HG02885 (cell line): ENCODE measurements at regions not wholly inside any gene's neighbourhood (a gene's known extent, or its start where the extent isn't known, plus 50 kb on each side); places are given as distances from the start of the nearest gene placed in this dataset.

Source experiments
- ATAC-seq: cut with Tn5 transposase; IDR thresholded peaks from one replicate; pipeline ENCODE4 v1.9.1; 2021; ENCODE audit warnings: mild to moderate bottlenecking; ENCODE audit not compliant: unreplicated experiment, poor library complexity

DNA sequence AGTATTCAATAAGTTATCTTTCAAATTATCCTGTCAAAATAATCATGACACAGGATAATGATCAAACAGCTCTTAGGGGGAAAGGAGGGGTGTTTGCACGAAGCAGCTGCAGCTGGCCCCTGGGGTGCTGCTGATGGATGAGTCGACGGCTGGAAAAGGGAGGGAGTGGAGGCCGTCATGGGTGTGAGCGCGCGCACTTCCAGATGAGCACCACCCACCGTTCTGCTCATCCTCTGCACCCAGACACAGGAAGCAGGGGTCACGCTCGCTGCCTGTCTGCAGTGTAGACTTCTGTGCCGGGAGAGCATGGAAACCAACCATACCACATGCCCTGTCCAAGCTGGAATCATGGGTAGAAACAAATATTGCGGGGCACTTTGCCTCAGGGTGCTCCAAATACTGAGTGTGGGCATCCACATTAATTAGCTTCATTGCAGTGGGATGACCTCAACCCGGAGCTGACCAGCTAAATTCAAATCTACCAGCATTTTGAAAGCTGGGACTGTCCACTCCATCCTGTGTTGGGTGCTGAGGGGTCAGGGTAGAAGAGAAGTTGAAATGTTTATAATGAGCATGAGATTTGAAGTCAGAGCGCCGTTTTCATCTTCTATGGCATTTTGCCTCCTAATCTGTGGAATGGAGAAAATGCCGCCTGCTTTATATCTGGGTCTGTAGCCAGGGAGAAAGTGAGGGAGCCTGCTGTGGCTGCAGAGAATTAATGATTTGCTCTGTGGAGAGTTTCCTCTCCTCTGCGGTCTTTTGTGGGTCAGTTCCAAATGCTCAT lies 802.4 kb downstream of the TBC1D22A start:
- no peak for ATAC-seq

DNA sequence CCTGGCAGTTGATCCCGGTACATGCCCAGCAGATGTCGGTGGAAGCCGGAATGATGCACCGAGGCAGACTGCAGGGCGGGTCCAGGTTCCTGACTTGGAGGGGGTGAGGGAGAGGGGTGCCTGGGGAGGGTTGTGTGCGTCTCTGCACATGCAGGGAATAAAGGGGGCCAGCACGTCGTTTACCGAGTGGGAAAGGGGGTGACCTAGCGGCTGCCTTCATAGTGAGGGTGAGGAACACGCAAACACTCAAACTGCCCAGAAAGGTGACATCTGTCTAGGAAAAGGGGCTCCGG lies 801.7 kb downstream of the TBC1D22A start:
- ATAC-seq = no peak

DNA sequence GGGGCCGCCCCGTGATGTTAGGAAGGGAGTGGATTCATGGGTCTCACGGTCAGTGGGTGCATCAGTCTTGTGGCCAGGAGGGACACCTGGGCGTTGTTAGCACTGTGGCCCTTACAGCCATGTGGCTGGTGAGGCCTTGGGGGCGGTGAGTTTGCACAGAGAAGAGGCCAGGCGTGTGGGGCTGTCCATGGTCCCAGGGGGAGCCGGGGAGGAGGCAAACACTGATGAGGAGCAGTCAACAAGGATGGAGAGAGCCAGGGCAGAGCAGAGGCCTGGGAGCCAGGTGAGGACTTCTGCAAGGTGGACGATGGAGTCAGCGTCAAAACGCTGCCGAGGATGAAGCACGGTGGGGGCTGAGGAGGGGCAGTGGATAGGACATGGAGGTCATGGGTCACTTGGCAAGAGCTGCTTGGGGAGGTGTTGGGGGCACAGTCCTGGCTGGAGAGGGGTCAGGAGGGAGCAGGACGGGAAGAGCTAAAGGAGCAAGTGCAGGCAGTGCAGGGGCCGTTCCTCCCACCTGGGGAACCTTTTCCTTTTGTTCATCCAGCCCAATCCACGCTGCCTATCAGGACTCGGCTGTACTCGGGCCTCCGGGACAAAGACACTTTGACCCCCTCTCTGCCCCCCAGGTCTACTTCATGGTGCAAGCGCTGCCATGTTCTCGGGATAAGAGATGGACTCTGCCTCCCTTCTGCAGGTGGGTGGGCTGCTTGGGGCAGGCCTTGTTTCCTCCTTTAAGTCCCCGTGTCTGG lies 801.1 kb downstream of the TBC1D22A start:
- ATAC-seq = no peak

DNA sequence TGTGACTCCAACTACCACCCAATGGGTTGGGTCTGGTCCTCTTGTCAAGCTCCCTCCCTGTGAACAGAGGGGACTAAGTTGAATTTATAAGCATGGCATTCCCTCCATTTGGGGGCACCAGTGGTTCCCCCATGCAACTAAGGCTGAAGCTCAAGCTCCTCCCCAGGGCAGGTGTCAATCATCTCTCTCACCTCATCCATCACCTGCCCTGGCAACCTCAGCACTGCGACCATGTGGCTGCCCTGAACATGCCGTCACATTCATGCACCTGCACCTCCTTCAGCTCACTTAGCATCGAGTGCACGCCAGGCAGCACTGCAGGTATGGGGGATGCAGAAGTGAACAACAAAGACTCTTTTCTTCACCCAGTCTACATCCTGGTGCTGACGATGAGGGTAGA lies 799.3 kb downstream of the TBC1D22A start:
- ATAC-seq = no peak

DNA sequence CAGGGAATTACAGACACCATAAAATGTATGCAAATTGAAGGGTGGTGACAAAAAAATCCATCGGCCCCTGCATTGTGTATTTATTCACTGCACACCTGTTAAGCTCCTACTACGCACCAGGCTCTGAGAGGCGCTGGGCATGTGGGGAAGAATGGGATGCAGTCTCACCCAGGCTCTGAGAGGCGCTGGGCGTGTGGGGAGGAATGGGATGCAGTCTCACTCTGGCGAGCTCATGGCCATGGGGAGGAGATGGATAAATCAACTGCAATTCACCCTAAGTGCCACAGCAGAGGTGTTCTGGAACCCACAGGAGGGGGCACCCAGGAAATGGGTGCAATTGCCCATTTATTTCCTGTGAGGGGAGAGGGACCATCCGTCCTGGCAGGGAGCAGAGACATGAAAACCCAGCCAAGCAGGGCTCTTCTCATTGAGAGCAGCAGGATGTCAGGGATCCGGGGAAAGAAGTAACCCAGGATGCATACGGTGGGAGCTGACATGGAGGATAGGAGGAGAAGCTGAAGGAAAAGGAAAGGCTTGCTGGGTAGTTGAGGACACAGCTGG lies 798.7 kb downstream of the TBC1D22A start:
- ATAC-seq = no peak

DNA sequence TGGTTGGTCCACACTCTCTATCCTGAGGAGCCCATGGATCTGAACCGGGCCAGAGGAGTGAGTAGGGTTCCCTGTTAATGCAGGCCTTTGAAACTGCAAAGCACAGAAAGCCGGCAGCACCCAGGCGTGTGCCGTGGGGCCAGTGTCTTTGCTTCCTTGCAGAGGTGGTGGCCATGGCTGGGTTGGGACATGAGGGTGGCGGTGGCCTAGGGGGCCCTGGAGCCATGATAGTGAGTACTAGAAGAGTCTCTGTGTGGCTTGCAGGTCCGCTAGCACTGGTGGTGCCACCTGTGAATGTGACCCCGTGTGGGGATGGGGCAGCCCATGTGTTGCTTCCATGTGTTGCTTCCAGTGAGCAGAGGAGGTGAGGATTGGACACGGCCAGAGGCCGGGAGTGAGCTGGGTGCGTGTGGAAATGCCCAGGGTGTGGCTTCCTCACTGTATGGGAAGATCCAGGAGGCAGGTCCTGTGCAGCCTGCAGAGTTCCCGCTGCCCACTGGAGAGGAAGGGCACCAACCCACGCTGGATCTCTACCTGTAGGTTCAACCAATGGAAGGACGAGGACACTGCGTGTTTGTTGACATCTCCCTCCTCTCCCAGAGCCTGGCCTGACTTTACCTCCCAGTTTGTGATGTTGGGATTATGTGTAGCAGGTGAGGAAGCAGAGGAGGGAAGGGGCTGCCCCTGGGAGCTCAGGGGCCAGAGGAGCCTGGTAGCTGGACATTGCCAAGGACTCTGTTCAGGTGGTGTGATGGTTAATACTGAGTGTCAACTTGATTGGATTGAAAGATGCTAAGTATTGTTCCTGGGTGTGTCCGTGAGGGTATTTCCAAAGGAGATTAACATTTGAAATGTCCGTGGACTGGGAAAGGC lies 796.6 kb downstream of the TBC1D22A start:
- no peak for ATAC-seq

DNA sequence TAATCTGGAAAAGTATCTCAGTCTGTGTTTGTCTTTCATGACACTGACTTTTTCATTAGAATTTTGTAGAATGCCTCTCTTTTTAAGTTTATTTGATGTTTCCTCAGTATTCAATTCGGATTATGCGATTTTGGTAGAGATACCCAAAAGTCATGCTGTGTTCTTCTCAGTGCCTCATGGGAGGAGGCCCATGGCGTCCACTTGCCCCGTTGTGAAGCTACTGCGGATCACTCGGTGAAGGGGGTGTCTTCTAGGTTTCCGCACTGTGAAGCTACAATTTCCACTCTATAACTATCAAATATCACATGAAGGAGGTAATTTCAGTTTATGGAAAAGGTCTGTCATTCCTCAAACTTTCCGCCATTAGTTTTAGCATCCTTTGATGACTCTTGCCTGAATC lies 794.0 kb downstream of the TBC1D22A start:
- ATAC-seq = no peak

DNA sequence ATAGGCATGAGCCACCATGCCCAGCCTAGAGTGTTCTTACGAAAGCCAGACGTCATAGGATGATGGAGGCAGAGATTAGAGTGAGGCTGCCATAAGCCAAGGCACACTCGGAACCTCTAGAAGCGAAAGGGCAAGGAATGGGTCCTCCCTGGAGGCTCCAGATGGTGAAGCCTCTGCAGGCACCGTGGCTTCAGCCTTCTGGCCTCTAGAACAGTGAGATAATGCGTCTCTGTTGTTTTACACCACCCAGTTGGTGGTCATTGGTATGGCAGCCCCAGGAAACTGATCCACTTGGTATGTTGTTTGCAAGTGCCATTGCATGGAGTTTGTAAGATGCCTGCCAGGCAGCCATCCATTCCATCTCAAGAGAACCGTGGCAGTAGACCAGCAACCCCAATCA lies 791.0 kb downstream of the TBC1D22A start:
- ATAC-seq = no peak

DNA sequence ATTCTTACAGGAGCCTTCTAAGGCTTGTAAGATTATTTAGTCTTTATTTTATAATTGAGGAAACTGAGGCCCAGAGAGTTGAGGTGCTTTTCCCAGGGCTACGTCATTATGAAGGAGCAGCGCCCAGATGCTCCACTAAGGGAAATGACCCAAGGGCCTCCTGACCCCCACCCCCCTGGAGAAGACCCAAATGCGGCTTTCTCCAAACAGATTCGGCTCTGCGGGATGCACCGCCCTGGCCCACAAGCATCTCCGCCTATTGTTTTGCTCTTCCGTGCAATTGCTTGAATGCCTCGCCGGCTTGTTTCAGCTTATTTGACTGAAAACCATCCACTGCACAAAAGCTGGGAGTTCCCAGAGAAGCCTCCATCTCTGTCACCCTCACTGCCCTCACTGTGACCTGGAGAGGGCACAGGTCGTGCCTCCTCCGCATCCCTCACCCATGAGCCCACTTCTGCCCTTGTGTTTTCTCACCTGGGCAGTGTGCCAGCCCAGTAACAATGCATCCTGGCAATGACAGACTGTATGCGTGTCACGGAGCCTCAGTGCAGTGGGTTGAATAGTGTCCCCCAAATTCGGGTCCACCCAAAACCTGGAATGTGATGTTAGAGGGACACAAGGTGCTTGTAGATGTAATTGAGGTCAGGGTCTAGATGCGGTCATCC lies 790.2 kb downstream of the TBC1D22A start:
- no peak for ATAC-seq

DNA sequence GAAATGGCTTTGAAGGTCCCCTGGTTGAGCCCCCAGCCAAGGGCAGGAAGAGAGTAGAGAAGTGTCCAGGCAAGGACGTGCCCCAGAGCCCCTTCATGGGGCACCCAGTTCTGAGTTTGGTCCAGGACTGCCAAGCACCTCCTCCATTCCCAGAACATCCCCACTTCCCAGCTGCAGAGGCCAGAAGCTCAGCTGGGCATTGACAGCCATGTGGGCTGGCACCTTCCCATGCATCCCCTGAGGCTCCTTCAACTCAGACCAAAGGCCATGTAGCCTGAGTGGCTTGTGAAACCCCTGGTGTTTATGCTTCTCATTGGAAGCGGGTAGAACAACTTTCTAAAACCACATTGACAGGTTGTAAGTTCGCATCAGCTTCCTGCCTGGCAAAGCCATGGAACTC lies 789.6 kb downstream of the TBC1D22A start:
- ATAC-seq = no peak

DNA sequence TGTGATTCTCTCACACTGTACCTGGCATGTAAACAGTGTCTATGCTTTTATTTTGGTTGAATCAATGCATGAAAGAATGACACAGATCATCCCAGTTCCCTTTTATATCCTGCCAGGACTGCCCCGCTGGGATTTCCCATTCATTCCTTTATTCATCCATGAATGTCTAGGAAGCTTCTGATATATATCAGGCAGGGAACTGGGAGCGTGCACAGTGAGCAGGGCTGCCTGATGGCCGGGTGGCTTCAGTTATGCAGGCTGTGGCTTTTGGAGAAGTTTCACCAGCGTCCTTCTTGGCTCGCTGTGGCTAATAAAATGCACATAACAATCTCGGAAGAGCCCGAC lies 789.0 kb downstream of the TBC1D22A start:
- ATAC-seq = no peak

DNA sequence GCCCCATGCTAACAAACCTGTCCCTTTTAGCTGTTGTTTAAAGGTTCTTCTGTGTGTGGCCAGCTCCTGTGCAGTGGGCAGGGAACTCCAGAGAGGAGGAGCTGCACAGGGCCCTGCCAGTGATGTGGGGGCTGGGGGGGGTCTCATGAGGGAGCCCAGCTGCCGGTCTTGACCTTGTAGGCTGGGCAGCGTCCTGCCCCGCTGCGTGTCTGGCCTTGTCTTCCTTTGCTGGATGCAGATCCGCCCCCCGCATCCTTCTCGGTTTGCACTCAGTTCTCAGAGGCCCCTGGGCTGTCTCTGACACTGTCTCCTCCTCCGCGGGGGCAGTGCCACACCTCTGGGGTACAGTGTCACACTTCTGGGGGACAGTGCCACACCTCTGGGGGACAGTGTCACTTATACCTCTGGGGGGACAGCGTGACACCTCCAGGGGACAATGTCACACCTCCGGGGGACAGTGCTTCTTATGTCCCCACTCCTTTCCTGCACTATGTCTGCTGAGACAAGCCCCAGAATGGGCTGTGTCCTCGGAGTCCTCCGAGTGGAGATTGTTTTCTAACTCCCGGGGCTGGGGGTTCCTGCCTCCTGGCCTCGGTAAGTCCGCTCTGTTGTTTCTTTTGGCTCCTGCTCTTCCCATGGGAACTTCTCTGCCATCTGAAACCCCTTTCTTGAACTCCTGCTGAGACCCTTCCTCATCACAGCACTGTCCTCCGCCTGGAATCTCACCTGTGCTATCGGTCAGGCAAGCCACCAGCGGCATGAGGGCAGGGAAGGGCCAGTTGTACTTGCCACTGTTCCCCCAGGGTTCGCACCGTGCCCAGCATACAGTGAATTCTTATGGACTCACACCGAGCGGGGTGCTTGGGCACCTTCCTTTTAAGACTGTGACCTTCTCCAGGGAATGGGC lies 788.3 kb downstream of the TBC1D22A start:
- ATAC-seq = no peak

DNA sequence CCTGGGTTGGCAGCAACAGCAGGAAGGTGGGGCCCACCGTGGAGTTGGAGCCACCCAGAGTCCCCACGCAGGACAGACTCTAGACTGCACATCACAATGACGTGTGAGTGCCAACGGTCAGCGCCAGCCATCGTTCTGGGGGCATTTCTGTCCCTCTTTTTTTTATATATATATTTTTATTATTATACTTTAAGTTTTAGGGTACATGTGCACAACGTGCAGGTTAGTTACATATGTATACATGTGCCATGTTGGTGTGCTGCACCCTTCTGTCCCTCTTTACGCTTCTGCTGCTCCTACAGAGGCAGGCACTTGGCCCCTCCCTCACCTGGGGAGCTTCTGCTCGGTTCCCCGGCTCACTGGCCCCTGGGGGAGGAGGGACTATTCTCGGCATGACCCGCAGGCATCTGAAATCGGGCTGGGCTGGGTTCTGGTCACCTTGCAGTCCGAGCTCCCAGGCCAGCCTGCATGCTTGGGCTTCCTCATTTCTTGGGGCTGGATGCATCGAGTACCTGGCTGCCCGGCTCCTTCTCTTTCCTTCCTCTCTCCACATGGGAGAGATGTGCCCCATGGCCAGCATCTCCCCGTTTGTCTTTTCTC lies 787.4 kb downstream of the TBC1D22A start:
- ATAC-seq = no peak

DNA sequence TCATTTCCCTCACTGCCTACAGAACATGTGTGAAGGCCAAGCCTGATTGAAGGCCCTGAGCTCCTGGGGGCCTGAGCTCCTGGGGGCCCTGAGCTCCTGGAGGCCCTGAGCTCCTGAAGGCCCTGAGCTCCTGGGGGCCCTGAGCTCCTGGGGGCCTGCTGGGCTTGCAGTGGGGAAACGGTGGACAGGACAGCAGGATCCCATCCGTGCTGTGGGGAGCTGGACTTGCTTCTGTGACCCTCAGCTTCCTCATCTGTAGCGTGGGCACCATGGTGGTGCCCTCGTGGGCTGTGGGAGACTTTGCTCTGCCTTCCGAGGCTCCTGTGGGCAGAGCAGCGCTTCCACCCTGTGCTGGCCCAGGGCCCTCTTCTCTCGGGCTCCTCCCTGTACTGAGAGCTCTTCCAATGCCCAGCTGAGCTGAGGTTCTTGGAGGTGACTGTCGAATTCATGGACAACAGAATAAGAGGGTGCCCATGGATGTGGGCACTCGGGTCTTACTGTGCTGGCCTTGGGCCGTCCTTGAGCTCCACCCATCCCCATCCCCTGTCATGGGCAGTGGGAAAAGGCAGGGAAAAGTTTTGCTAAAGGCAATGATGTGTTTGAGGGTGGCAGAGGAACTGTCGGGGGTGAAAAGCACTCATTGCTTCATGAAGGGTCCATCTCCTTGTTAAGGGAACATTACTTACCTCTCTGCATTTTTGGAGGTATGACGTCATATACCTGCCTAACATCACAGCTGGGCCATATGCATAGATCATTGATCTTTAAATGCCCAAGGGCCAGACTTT lies 786.7 kb downstream of the TBC1D22A start:
- ATAC-seq = no peak

DNA sequence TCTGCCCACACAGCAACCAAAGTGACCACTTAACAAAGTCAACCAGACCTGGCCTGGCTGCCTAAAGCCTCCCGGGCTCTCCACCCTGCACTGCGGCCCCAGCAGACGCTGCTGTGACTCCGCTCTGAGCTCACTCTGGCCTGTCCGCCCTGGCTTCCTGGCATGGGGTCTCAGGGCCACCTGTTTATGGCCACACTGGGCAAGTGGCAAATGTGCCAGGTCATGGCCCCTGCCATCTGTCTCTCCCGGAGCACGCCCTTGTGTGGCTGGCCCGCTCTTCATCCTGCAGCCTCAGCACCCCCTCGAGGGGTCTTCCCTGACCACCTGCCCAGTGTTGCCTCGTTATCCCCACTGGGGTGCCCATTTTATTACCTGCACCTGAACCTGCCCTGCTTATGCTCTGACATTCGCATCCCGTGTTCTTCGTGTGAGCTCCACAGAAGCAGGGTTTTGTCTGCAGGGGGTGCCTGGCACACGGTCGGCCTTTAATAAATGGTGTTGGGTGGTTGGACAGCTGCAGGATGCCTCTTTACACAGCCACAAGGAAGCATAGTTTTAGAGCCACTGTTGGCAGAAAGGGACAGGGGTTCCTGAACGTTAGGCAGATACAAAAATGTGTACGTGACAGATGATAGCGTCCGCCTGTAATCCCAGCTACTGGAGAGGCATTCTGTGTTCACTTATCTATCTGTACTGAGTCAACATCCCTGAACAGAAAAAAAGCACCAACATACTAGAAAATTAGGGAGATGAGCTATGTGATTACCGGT lies 785.6 kb downstream of the TBC1D22A start:
- no peak for ATAC-seq

DNA sequence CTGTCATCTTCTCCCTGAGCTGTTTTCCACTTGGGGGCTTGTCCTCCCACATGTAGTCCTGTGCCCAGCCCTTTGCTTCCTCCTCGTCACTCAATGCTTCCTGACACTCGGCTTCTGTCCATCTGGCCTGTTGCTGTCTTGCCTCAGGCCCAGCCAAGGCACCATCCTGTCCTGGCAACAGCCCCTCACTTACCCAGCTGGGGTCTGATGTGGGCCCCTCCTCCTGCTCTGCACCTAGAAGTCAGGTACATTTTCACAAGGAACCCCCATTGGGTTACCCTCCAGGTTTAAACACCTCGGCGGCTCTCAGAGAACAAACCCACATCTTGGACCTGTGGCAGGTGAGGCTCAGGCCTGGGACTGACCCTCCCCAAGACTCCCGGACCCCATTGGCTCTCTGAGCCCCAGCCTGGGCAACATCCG lies 784.8 kb downstream of the TBC1D22A start:
- no peak for ATAC-seq

DNA sequence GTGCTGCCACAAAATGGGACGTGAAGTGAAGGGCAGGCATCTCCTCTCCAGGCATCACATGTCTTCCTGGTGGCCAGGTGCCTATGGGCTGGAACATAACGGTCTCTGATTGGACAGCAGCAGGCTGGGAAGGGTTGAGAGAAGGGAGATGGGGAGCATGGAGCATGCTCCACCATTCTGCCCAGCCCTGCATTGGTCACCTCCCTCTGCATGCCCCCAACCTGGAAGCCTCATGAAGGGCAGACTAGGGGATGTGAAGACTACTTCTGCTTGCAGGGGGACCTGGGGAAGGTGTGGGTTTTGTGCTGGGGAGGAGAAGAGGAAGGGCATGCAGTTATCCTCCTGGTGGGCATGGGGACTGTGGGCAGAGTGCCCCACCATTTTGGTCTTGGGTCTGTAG lies 782.2 kb downstream of the TBC1D22A start:
- ATAC-seq = no peak

DNA sequence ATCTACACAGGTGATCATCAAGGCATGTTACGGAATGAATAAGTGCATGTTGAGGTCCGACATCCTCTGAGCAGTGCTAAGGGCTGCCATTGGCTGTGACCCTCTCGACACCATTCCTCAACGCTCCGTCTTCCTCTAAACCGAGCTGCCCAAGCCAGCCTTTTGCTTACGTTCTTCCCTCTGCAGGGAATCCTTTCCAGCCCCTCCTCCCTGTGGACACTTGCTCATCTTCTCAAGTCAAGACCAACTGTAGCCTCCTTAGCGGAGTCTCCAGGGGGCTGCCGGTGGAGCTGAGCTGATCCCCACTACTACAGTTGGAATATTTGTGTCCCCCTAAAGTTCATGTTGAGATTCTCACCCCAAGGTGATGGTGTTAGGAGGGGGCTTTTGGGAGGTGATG lies 781.0 kb downstream of the TBC1D22A start:
- no peak for ATAC-seq
